Ishikawa (cell line): ENCODE measurements at regions not wholly inside any gene's neighbourhood (a gene's known extent, or its start where the extent isn't known, plus 50 kb on each side); places are given as distances from the start of the nearest gene placed in this dataset.

ENCODE experiments used
- CEBPB ChIP-seq: IDR thresholded peaks from 2 replicates; pipeline ENCODE4 v1.6.1; 2012
- CREB1 ChIP-seq: IDR thresholded peaks from 2 replicates; pipeline ENCODE4 v1.6.1; 2012; ENCODE audit warnings: low read depth
- EGR1 ChIP-seq: IDR thresholded peaks from 2 replicates; pipeline ENCODE4 v1.6.1; 2012
- EP300 ChIP-seq: IDR thresholded peaks from 2 replicates; pipeline ENCODE4 v1.6.1; 2012; ENCODE audit warnings: borderline replicate concordance
- FOXM1 ChIP-seq: IDR thresholded peaks from 2 replicates; pipeline ENCODE4 v1.6.1; 2012; ENCODE audit warnings: low read depth, borderline replicate concordance
- NFIC ChIP-seq: IDR thresholded peaks from 2 replicates; pipeline ENCODE4 v1.6.1; 2012
- RAD21 ChIP-seq: IDR thresholded peaks from 2 replicates; pipeline ENCODE4 v1.6.1; 2012; ENCODE audit warnings: low read depth
- REST ChIP-seq: IDR thresholded peaks from 2 replicates; pipeline ENCODE4 v1.6.1; 2012; ENCODE audit warnings: low read depth, mild to moderate bottlenecking
- TAF1 ChIP-seq: IDR thresholded peaks from 2 replicates; pipeline ENCODE4 v1.6.1; 2012; ENCODE audit warnings: low read depth, mild to moderate bottlenecking
- TCF12 ChIP-seq: IDR thresholded peaks from 2 replicates; pipeline ENCODE4 v1.6.1; 2012; ENCODE audit warnings: low read depth
- TEAD4 ChIP-seq: IDR thresholded peaks from 2 replicates; pipeline ENCODE4 v1.6.1; 2012
- USF1 ChIP-seq: IDR thresholded peaks from 2 replicates; pipeline ENCODE4 v1.6.1; 2012
- YY1 ChIP-seq: IDR thresholded peaks from 2 replicates; pipeline ENCODE4 v1.6.1; 2012; ENCODE audit warnings: low read depth
- ZBTB7A ChIP-seq: IDR thresholded peaks from 2 replicates; pipeline ENCODE4 v1.6.1; 2012; ENCODE audit warnings: low read depth
- TF ChIP-seq, protein P1 (sequence below): IDR thresholded peaks from 2 replicates; pipeline ENCODE4 v1.6.1; 2012

DNA sequence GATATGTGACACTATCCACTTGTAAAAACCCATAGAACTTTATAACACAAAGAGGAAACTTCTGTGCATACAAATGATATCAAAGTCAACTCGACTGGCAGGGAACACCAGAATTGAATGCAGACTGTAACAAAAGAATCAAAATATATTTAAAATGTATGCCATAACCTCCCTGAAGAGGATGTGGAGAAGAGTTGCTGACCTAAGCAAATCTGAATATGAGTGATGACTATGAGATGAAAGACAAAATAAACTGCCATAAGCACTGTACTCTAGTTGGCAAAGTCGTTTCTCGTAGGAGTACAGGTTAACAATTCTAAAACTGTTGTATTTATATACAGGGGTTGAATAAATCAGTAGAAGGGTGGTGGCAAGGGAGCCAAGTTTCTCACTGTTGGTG lies 482.1 kb downstream of the OCA2 start:
- TF ChIP-seq TAF1: no peak
- TF ChIP-seq NFIC: no peak
- no peak for TF ChIP-seq TEAD4
- TF ChIP-seq REST: no peak
- no peak for TF ChIP-seq RAD21
- no peak for TF ChIP-seq USF1
- TF ChIP-seq ZBTB7A: no peak

DNA sequence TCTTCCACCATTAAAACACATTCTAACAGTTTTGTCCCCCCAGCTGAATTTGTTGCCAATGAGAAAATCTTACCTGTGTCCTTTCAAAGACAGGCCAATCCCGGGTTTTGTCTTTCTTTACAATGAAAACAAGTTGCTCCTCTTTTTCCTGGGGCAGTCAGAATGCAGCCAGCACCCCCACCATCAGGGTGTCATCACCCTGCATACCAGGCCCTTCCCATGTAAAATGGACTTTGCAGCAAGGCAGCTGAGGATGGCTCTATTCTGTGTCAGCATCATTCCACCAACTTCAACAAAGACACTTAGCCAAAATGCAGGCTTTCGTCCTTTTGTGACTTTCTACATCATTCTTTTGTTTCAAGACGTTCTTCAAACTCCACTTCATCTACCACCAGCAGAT lies 490.9 kb downstream of the OCA2 start:
- TF ChIP-seq ZBTB7A: no peak
- no peak for TF ChIP-seq TCF12
- no peak for TF ChIP-seq RAD21
- TF ChIP-seq TEAD4: no peak
- no peak for TF ChIP-seq REST

GRCh38 chr15:27601239-27601960 lies 497.7 kb downstream of the OCA2 start:
- TF ChIP-seq CREB1 (no peak), EGR1 (no peak), CEBPB (no peak), EP300 (no peak), NFIC (no peak), RAD21 (no peak), FOXM1 (no peak), ZBTB7A (no peak)
- TF ChIP-seq, protein P1, sequence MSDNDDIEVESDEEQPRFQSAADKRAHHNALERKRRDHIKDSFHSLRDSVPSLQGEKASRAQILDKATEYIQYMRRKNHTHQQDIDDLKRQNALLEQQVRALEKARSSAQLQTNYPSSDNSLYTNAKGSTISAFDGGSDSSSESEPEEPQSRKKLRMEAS: no peak

DNA sequence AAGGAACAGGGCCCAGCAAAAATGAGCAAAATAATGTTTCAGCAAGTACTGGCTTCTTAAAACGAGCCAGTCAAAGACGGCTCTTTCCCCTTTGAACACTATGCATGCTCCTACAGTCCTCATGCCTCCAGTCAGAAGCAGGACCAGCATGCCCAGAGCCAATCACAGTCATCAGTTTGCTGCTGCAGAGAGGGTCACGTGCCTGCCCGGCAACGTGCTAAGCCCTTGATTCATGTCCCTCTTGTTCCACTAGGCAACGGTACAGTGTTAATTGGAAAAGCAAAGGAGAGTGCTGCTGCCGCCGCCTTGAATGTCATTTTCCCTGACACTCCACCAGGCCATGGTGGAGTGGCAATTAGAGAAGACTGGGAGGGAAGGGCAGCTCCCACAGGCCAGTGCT lies 500.1 kb downstream of the OCA2 start:
- no peak for TF ChIP-seq NFIC
- no peak for TF ChIP-seq CREB1
- no peak for TF ChIP-seq EP300
- TF ChIP-seq YY1: no peak
- no peak for TF ChIP-seq TCF12
- no peak for TF ChIP-seq EGR1
- no peak for TF ChIP-seq CEBPB
- no peak for TF ChIP-seq REST
- TF ChIP-seq TAF1: no peak
- TF ChIP-seq TEAD4: no peak
- TF ChIP-seq USF1: no peak
- TF ChIP-seq RAD21: no peak
- TF ChIP-seq, protein P1: no peak
- no peak for TF ChIP-seq FOXM1
- no peak for TF ChIP-seq ZBTB7A
